Neural cell (in vitro differentiated cells): ENCODE measurements at regions not wholly inside any gene's neighbourhood (a gene's known extent, or its start where the extent isn't known, plus 50 kb on each side); places are given as distances from the start of the nearest gene placed in this dataset.

Source experiments
- EZH2 ChIP-seq: fragments of 200-600, 300-800 bp; shearing (Covaris generic), sonication (generic); IDR thresholded peaks from 2 replicates; pipeline ENCODE4 v1.6.1; 2014; ENCODE audit warnings: antibody characterized with exemption, low read length, borderline replicate concordance, mild to moderate bottlenecking; ENCODE audit not compliant: insufficient read depth, poor library complexity, severe bottlenecking
- RAD21 ChIP-seq: fragments of 450-650 bp; conservative IDR thresholded peaks from 2 replicates; pipeline ENCODE4 v1.6.1; 2014; ENCODE audit warnings: antibody characterized with exemption, mild to moderate bottlenecking, moderate library complexity
- SMC3 ChIP-seq: fragments of 450-650 bp; conservative IDR thresholded peaks from 2 replicates; pipeline ENCODE4 v1.6.1; 2014; ENCODE audit warnings: antibody characterized with exemption, mild to moderate bottlenecking, moderate library complexity; ENCODE audit not compliant: poor library complexity
- TF ChIP-seq, protein P1 (sequence below): fragments of 450-650 bp; IDR thresholded peaks from 2 replicates; pipeline ENCODE4 v1.5.1; 2014; ENCODE audit warnings: antibody characterized with exemption, mild to moderate bottlenecking, moderate library complexity; ENCODE audit not compliant: poor library complexity, severe bottlenecking
- TF ChIP-seq, protein P2 (sequence below): IDR thresholded peaks from 2 replicates; pipeline ENCODE4 v1.6.1; 2012; ENCODE audit warnings: borderline replicate concordance

DNA sequence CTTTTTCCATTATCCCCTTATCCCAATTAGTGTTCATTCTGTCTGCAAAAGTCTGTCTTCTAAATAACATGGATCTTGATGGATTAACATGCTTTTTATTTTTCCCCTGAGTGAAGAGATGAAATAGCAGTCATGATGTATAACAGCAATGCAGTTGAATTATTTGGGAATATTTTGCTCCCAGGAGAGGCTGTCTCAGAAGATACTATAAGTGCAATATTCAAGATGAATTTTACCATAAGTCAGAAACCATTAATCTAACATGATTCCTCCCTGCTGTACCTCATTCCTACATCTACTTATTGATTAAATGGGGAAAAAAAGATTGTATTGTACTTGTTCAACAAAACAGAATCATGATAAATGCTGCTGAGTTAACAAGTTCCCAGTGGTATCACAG is 233.2 kb upstream of the KCNIP4 start:
- no peak for TF ChIP-seq EZH2
- TF ChIP-seq, protein P1, sequence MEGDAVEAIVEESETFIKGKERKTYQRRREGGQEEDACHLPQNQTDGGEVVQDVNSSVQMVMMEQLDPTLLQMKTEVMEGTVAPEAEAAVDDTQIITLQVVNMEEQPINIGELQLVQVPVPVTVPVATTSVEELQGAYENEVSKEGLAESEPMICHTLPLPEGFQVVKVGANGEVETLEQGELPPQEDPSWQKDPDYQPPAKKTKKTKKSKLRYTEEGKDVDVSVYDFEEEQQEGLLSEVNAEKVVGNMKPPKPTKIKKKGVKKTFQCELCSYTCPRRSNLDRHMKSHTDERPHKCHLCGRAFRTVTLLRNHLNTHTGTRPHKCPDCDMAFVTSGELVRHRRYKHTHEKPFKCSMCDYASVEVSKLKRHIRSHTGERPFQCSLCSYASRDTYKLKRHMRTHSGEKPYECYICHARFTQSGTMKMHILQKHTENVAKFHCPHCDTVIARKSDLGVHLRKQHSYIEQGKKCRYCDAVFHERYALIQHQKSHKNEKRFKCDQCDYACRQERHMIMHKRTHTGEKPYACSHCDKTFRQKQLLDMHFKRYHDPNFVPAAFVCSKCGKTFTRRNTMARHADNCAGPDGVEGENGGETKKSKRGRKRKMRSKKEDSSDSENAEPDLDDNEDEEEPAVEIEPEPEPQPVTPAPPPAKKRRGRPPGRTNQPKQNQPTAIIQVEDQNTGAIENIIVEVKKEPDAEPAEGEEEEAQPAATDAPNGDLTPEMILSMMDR = no peak
- no peak for TF ChIP-seq RAD21
- TF ChIP-seq, protein P2, sequence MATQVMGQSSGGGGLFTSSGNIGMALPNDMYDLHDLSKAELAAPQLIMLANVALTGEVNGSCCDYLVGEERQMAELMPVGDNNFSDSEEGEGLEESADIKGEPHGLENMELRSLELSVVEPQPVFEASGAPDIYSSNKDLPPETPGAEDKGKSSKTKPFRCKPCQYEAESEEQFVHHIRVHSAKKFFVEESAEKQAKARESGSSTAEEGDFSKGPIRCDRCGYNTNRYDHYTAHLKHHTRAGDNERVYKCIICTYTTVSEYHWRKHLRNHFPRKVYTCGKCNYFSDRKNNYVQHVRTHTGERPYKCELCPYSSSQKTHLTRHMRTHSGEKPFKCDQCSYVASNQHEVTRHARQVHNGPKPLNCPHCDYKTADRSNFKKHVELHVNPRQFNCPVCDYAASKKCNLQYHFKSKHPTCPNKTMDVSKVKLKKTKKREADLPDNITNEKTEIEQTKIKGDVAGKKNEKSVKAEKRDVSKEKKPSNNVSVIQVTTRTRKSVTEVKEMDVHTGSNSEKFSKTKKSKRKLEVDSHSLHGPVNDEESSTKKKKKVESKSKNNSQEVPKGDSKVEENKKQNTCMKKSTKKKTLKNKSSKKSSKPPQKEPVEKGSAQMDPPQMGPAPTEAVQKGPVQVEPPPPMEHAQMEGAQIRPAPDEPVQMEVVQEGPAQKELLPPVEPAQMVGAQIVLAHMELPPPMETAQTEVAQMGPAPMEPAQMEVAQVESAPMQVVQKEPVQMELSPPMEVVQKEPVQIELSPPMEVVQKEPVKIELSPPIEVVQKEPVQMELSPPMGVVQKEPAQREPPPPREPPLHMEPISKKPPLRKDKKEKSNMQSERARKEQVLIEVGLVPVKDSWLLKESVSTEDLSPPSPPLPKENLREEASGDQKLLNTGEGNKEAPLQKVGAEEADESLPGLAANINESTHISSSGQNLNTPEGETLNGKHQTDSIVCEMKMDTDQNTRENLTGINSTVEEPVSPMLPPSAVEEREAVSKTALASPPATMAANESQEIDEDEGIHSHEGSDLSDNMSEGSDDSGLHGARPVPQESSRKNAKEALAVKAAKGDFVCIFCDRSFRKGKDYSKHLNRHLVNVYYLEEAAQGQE = no peak
- no peak for TF ChIP-seq SMC3
